ENCODE measurements at regions not wholly inside any gene's neighbourhood (a gene's known extent, or its start where the extent isn't known, plus 50 kb on each side); places are given as distances from the start of the nearest gene placed in this dataset.

GRCh38 chr9:2284770-2285169, 269.6 kb downstream of the SMARCA2 start:
- no peak for FAIRE-seq
- no peak for TF ChIP-seq CTCF (IDR thresholded peaks at IDR 0.05; ENCODE audit: insufficient read depth, low read length, severe bottlenecking)
- H3K4me3 ChIP-seq (ENCODE audit: low read depth, low read length) = no peak overlapping the region

GRCh38 chr9:2285416-2286332, 270.5 kb downstream of the SMARCA2 start:
- no peak for TF ChIP-seq CTCF (IDR thresholded peaks at IDR 0.05; ENCODE audit: insufficient read depth, low read length, severe bottlenecking)
- Histone ChIP-seq H3K4me3 (ENCODE audit: low read depth, low read length) (no peak overlapping the region), H3K36me3 (ENCODE audit: control insufficient read depth, insufficient read depth, low read length) (no peaks in the 10 kb centered on the region), H3K27me3 (ENCODE audit: control insufficient read depth, insufficient read depth, low read length) (no peaks in the 10 kb centered on the region)
- FAIRE-seq (no peak), DNase-seq (ENCODE audit: low read depth) (peak; percentile 95)

More at GRCh38 chr9:2284770-2285169, 269.6 kb downstream of the SMARCA2 start:
- H3K27me3 ChIP-seq (ENCODE audit: control insufficient read depth, insufficient read depth, low read length) = no peaks in the 10 kb centered on the region
- no peak for DNase-seq (ENCODE audit: low read depth)
- no peaks in the 10 kb centered on the region for H3K36me3 ChIP-seq (ENCODE audit: control insufficient read depth, insufficient read depth, low read length)

GRCh38 chr9:2286333-2286705, 271.2 kb downstream of the SMARCA2 start:
- DNase-seq (ENCODE audit: low read depth) (no peak), FAIRE-seq (peak; percentile 92)
- TF ChIP-seq CTCF (IDR thresholded peaks at IDR 0.05; ENCODE audit: insufficient read depth, low read length, severe bottlenecking) = no peak
- H3K36me3 ChIP-seq (ENCODE audit: control insufficient read depth, insufficient read depth, low read length) = no peaks in the 10 kb centered on the region
- no peaks in the 10 kb centered on the region for H3K27me3 ChIP-seq (ENCODE audit: control insufficient read depth, insufficient read depth, low read length)
- H3K4me3 ChIP-seq (ENCODE audit: low read depth, low read length) = no peak overlapping the region

DNA sequence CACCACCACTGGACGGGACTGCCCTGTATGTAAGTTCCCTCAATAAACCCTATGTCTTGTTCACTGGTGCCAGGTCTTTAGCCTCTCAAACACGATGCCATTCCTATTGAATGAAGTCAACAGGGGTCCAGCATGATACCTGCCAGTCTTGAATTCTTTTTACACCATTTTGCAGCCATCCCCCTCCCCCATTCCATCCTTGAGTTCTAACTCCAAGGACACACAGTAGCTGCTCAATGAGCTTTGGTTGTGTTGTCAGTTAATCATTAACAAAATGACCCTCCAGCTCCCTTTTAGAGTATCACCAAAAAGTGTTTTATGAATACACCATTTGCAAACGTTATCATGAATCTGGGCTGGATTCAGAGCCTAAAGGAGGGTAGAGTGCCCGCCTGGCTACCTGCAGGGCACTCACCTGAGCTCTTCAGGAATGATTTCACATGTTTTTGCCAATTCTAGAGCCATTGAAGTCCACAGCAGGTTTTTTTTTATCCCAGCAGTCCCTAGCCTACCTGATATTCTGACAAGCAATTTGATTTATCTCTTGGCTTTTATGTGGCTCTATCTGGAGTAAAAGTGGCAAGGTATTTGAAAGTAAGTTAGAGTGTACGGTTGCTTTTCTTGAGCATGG, 271.8 kb downstream of the SMARCA2 start:
- FAIRE-seq (peak; percentile 40), DNase-seq (ENCODE audit: low read depth) (no peak)
- no peaks in the 10 kb centered on the region for H3K36me3 ChIP-seq (ENCODE audit: control insufficient read depth, insufficient read depth, low read length)
- H3K27me3 ChIP-seq (ENCODE audit: control insufficient read depth, insufficient read depth, low read length) = no peaks in the 10 kb centered on the region
- TF ChIP-seq CTCF (IDR thresholded peaks at IDR 0.05; ENCODE audit: insufficient read depth, low read length, severe bottlenecking) = no peak
- no peak overlapping the region for H3K4me3 ChIP-seq (ENCODE audit: low read depth, low read length)

DNA sequence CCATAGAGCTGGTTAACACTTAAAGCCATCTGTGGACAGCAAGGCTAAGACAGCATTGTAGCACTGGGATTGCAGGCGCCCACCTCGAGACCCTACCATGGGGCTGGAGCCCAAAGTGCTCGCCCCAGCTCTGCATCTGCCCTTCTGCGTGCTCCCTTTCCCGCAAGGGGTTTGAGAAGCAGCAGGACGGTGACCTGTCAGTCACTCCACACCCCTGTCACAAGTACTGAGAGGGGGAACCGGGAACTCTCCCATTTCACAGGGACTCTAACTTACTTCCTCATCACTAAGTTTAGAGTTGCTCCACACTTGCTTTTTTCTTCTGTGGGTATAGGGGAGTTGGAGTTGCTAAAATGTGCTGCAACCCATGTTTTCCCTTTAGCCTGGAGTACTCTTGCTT, 273.2 kb downstream of the SMARCA2 start:
- no peak for FAIRE-seq
- TF ChIP-seq CTCF (IDR thresholded peaks at IDR 0.05; ENCODE audit: insufficient read depth, low read length, severe bottlenecking) = no peak

More for the DNA sequence above, 273.2 kb downstream of the SMARCA2 start:
- no peaks in the 10 kb centered on the region for H3K36me3 ChIP-seq (ENCODE audit: control insufficient read depth, insufficient read depth, low read length)
- H3K27me3 ChIP-seq (ENCODE audit: control insufficient read depth, insufficient read depth, low read length) = no peaks in the 10 kb centered on the region
- no peak for DNase-seq (ENCODE audit: low read depth)
- no peak overlapping the region for H3K4me3 ChIP-seq (ENCODE audit: low read depth, low read length)
